ENCODE measurements at regions not wholly inside any gene's neighbourhood (a gene's known extent, or its start where the extent isn't known, plus 50 kb on each side); places are given as distances from the start of the nearest gene placed in this dataset.
"Not testable (repeated sequence)": the region's sequence is repeated elsewhere in the genome, so short reads cannot be mapped to it uniquely, and the experiment has no call there.

- intact Hi-C loops (cut with DNase I; ENCODE audit: low total_unique reads): no loop called here
- H3K4me3 ChIP-seq: no peak overlapping the region
- no peaks in the 10 kb centered on the region for H3K27me3 ChIP-seq
- WGBS, 2 donors (ENCODE audit: low coverage in 1 of 2): 44 to 71% methylated on average over 1 to 2 of the region's 2 CpGs
- H3K4me1 ChIP-seq: no peaks in the 10 kb centered on the region
- TF ChIP-seq POLR2A (IDR thresholded peaks at IDR 0.05) (no peak), EP300 (IDR thresholded peaks at IDR 0.05; ENCODE audit: low read depth) (no peak), POLR2AphosphoS5 (IDR thresholded peaks at IDR 0.05) (no peak)
- TF ChIP-seq, protein P1, sequence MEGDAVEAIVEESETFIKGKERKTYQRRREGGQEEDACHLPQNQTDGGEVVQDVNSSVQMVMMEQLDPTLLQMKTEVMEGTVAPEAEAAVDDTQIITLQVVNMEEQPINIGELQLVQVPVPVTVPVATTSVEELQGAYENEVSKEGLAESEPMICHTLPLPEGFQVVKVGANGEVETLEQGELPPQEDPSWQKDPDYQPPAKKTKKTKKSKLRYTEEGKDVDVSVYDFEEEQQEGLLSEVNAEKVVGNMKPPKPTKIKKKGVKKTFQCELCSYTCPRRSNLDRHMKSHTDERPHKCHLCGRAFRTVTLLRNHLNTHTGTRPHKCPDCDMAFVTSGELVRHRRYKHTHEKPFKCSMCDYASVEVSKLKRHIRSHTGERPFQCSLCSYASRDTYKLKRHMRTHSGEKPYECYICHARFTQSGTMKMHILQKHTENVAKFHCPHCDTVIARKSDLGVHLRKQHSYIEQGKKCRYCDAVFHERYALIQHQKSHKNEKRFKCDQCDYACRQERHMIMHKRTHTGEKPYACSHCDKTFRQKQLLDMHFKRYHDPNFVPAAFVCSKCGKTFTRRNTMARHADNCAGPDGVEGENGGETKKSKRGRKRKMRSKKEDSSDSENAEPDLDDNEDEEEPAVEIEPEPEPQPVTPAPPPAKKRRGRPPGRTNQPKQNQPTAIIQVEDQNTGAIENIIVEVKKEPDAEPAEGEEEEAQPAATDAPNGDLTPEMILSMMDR (IDR thresholded peaks at IDR 0.05): no peak
- H3K9me3 ChIP-seq: no peaks in the 10 kb centered on the region
- in situ Hi-C loops (cut with MboI; ENCODE audit: low pct_ligation_motif_present in 1 of 4, low pct_unique_long_range_greater_than_20kb in 1 of 4, low sequenced_read_pairs in 3 of 4): no loop called here
- no peaks in the 10 kb centered on the region for H3K36me3 ChIP-seq
- H3K27ac ChIP-seq: no peak overlapping the region
- no peak for DNase-seq
Measured at GRCh38 chr10:120205368-120206018, 251.5 kb upstream of the PLPP4 start.

DNA sequence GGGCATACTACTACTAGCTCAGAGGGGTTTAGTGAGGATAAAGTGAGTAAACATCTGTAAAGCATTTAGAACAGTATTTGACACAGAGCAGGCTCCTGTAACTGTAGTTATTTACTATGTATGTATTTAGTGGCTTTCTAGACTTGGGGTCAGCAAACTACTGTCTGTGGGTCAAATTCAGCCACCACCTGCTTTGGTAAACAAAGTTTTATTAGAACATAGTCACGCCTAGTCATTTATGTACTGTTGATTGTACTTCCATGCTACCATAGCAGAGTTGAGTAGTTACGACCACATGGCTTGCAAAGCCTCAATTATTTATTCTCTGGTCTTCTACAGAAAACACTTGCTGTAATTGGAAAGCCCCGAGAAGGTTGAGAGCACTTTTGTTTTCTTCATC, 248.5 kb upstream of the PLPP4 start:
- H3K36me3 ChIP-seq: no peaks in the 10 kb centered on the region
- intact Hi-C loops (cut with DNase I; ENCODE audit: low total_unique reads): no loop called here
- no peaks in the 10 kb centered on the region for H3K27me3 ChIP-seq
- no peak for TF ChIP-seq POLR2AphosphoS5 (IDR thresholded peaks at IDR 0.05)
- TF ChIP-seq POLR2A (IDR thresholded peaks at IDR 0.05): no peak
- TF ChIP-seq, protein P1 (IDR thresholded peaks at IDR 0.05): no peak
- TF ChIP-seq EP300 (IDR thresholded peaks at IDR 0.05; ENCODE audit: low read depth): no peak
- no peak overlapping the region for H3K27ac ChIP-seq
- no peaks in the 10 kb centered on the region for H3K4me1 ChIP-seq
- H3K4me3 ChIP-seq: no peak overlapping the region
- 23 to 41% methylated on average over 3 of the region's 3 CpGs for WGBS, 2 donors (ENCODE audit: low coverage in 1 of 2)
- no peaks in the 10 kb centered on the region for H3K9me3 ChIP-seq
- in situ Hi-C loops (cut with MboI; ENCODE audit: low pct_ligation_motif_present in 1 of 4, low pct_unique_long_range_greater_than_20kb in 1 of 4, low sequenced_read_pairs in 3 of 4): no loop called here
- no peak for DNase-seq

GRCh38 chr10:120209124-120209762, 247.8 kb upstream of the PLPP4 start:
- no peak for DNase-seq
- Histone ChIP-seq H3K4me3 (no peak overlapping the region), H3K4me1 (no peaks in the 10 kb centered on the region), H3K36me3 (no peaks in the 10 kb centered on the region), H3K27ac (no peak overlapping the region), H3K9me3 (no peaks in the 10 kb centered on the region), H3K27me3 (no peaks in the 10 kb centered on the region)
- 33 to 49% methylated on average over 5 to 7 of the region's 7 CpGs for WGBS, 2 donors (ENCODE audit: low coverage in 1 of 2)
- TF ChIP-seq POLR2A (IDR thresholded peaks at IDR 0.05): no peak
- TF ChIP-seq POLR2AphosphoS5 (IDR thresholded peaks at IDR 0.05): no peak
- TF ChIP-seq, protein P1 (IDR thresholded peaks at IDR 0.05): no peak
- no peak for TF ChIP-seq EP300 (IDR thresholded peaks at IDR 0.05; ENCODE audit: low read depth)
- in situ Hi-C loops (cut with MboI; ENCODE audit: low pct_ligation_motif_present in 1 of 4, low pct_unique_long_range_greater_than_20kb in 1 of 4, low sequenced_read_pairs in 3 of 4): no loop called here
- intact Hi-C loops (cut with DNase I; ENCODE audit: low total_unique reads): no loop called here

DNA sequence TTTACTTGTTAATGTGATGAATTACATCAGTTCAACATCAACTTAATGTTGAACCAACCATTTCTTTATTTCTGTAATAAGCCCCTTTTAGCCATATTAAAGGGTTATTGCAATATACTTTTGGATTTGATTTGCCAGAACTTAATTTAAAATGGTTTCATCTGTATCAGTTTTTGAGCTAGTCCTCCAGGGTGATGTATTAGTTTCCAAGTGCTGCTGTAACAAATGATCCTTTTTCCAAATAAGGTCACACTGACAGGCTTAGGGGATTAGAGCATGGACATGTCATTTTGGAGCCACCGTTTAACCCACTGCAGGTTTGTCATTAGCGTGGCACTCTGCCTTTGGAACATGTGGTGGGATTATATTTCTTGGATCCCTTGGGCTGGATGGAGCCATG, 244.8 kb upstream of the PLPP4 start:
- TF ChIP-seq POLR2AphosphoS5 (IDR thresholded peaks at IDR 0.05) (no peak), EP300 (IDR thresholded peaks at IDR 0.05; ENCODE audit: low read depth) (no peak), POLR2A (IDR thresholded peaks at IDR 0.05) (no peak)
- TF ChIP-seq, protein P1 (IDR thresholded peaks at IDR 0.05): no peak
- intact Hi-C loops (cut with DNase I; ENCODE audit: low total_unique reads) (no loop called here), in situ Hi-C loops (cut with MboI; ENCODE audit: low pct_ligation_motif_present in 1 of 4, low pct_unique_long_range_greater_than_20kb in 1 of 4, low sequenced_read_pairs in 3 of 4) (no loop called here)
- no peaks in the 10 kb centered on the region for H3K9me3 ChIP-seq
- H3K4me3 ChIP-seq: no peak overlapping the region
- H3K36me3 ChIP-seq: no peaks in the 10 kb centered on the region
- no peak for DNase-seq
- H3K4me1 ChIP-seq: no peaks in the 10 kb centered on the region
- H3K27ac ChIP-seq: no peak overlapping the region
- WGBS, 2 donors (ENCODE audit: low coverage in 1 of 2): 71 to 85% methylated on average over 1 to 2 of the region's 2 CpGs
- H3K27me3 ChIP-seq: no peaks in the 10 kb centered on the region

DNA sequence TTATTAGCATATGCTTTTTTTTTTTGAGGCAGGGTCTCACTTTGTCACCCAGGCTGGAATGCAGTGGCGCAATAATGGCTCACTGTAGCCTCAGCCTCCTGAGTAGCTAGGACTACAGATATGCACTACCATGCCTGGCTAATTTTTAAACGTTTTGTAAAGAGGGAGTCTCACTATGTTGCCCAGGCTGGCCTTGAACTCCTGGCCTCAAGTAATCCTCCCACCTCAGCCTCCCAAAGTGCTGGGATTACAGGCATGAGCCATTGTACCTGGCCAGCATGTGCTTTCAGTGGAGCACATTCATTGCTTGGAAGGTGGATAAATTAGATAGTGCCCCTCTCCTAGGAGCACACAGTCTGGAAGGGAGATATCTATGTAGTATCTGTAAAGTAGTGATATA, 243.7 kb upstream of the PLPP4 start:
- H3K4me1 ChIP-seq; H3K4me3 ChIP-seq; intact Hi-C loops (cut with DNase I; ENCODE audit: low total_unique reads); H3K27me3 ChIP-seq; H3K36me3 ChIP-seq; H3K9me3 ChIP-seq; H3K27ac ChIP-seq; in situ Hi-C loops (cut with MboI; ENCODE audit: low pct_ligation_motif_present in 1 of 4, low pct_unique_long_range_greater_than_20kb in 1 of 4, low sequenced_read_pairs in 3 of 4); DNase-seq: not testable (repeated sequence)
- WGBS, 2 donors (ENCODE audit: low coverage in 1 of 2): 77 to 84% methylated on average over 2 of the region's 2 CpGs
